ENCODE measurements at regions not wholly inside any gene's neighbourhood (a gene's known extent, or its start where the extent isn't known, plus 50 kb on each side); places are given as distances from the start of the nearest gene placed in this dataset.

GRCh38 chr10:42997151-42997848 is 79.6 kb upstream of the RET start:
- Histone ChIP-seq H3K27ac (no peak overlapping the region), H3K9me3 (replicated peaks in 1 of 11) (no peaks in the 10 kb centered on the region), H3K27me3 (no peaks in the 10 kb centered on the region), H3K36me3 (no peaks in the 10 kb centered on the region), H3K4me1 (peaks cover 0 to 19% (median 10%) of the 10 kb centered on the region in 10 experiments; a peak in 12 of 20 replicates), H4K20me1 (no peaks in the 10 kb centered on the region; a peak in 1 of 22 replicates), H3K9ac (no peak overlapping the region), H3K4me2 (peak overlapping the region in 5 of 11 experiments; percentile 31 to 50 (median 39); a peak in 10 of 22 replicates), H3K4me3 (no peak overlapping the region)
- TF ChIP-seq Cebpa-rat (IDR thresholded peaks at IDR 0.05), result no peak

- no peaks in the 10 kb centered on the region for H3K27me3 ChIP-seq
- peaks cover 0 to 19% (median 10%) of the 10 kb centered on the region in 10 experiments; a peak in 12 of 20 replicates for H3K4me1 ChIP-seq
- no peak overlapping the region for H3K9ac ChIP-seq
- H3K4me2 ChIP-seq, result peak overlapping the region in 6 of 11 experiments; percentile 27 to 50 (median 38); a peak in 12 of 22 replicates
- no peaks in the 10 kb centered on the region; a peak in 1 of 22 replicates for H4K20me1 ChIP-seq
- H3K4me3 ChIP-seq, result no peak overlapping the region
- H3K36me3 ChIP-seq, result no peaks in the 10 kb centered on the region
- no peaks in the 10 kb centered on the region for H3K9me3 ChIP-seq (replicated peaks in 1 of 11)
- no peak overlapping the region for H3K27ac ChIP-seq
- TF ChIP-seq Cebpa-rat (IDR thresholded peaks at IDR 0.05), result no peak
These were observed 79.1 kb upstream of the RET start for GRCh38 chr10:42997849-42998165.

- Histone ChIP-seq H3K9me3 (replicated peaks in 1 of 11) (0 out of 22 replicates have a peak, but pooled peaks cover 0 to 2% (median 0%) of the 10 kb centered on the region in 11 experiments), H3K4me2 (peak overlapping the region in 5 of 11 experiments; percentile 27 to 50 (median 36); a peak in 8 of 22 replicates), H4K20me1 (no peaks in the 10 kb centered on the region; a peak in 1 of 22 replicates), H3K4me3 (no peak overlapping the region), H3K27ac (no peak overlapping the region), H3K27me3 (no peaks in the 10 kb centered on the region), H3K4me1 (peaks cover 0 to 19% (median 10%) of the 10 kb centered on the region in 10 experiments; a peak in 12 of 20 replicates), H3K9ac (no peak overlapping the region), H3K36me3 (no peaks in the 10 kb centered on the region)
- TF ChIP-seq Cebpa-rat (IDR thresholded peaks at IDR 0.05), result no peak
These were observed 78.1 kb upstream of the RET start for GRCh38 chr10:42998481-42999384.

GRCh38 chr10:42999385-43000020 is 77.4 kb upstream of the RET start:
- peaks cover 0 to 19% (median 10%) of the 10 kb centered on the region in 10 experiments; a peak in 12 of 20 replicates for H3K4me1 ChIP-seq
- no peaks in the 10 kb centered on the region for H3K27me3 ChIP-seq
- H3K27ac ChIP-seq, result no peak overlapping the region
- TF ChIP-seq Cebpa-rat (IDR thresholded peaks at IDR 0.05), result no peak
- no peaks in the 10 kb centered on the region; a peak in 1 of 22 replicates for H4K20me1 ChIP-seq
- H3K9me3 ChIP-seq (replicated peaks in 1 of 11), result 0 out of 22 replicates have a peak, but pooled peaks cover 0 to 3% (median 0%) of the 10 kb centered on the region in 11 experiments
- no peak overlapping the region for H3K4me3 ChIP-seq
- H3K9ac ChIP-seq, result no peak overlapping the region
- H3K4me2 ChIP-seq, result no peak overlapping the region
- no peaks in the 10 kb centered on the region for H3K36me3 ChIP-seq

GRCh38 chr10:43000021-43000411 is 76.9 kb upstream of the RET start:
- H4K20me1 ChIP-seq, result no peaks in the 10 kb centered on the region; a peak in 1 of 22 replicates
- TF ChIP-seq Cebpa-rat (IDR thresholded peaks at IDR 0.05), result no peak

DNA sequence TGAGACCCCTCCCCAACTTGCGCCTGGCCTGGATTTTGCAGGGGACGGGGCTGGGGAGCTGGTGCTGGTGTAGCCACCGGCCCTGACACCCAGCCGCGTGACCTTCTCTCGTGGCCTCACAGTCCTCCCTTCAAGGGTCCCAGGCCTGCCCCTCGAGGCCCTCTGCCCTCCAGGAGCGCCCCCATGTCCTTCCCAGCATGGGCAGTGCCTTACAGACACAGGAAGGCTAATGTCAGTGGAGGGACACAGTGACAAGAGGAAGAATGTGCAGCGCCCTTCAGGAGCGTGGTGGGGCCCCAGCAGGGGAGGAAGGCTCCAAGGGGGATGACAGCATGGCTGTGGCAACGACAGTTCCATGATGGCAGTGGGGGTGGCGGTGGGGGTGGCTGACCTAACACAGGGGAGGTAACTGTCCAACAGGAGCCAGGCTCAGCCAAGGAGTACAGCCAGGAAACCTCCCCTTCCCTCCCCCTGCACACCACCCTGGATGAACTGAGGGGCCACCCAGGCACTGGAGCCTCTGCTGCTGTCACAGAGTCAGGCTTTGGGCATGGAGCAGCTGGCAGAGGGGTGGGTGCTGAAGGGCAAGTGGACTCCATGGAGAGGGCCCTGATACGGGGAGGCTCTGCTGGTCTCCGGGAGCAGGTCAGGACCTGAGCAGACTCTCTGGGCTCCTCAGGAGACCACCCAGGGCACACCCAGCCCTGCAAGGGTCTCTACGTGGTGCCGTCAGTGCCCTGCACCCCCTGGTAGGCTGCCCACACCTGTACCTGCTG is 76.0 kb upstream of the RET start:
- Histone ChIP-seq H4K20me1 (no peaks in the 10 kb centered on the region; a peak in 1 of 22 replicates), H3K4me1 (peaks cover 0 to 19% (median 10%) of the 10 kb centered on the region in 10 experiments; a peak in 12 of 20 replicates), H3K27me3 (no peaks in the 10 kb centered on the region), H3K9ac (no peak overlapping the region), H3K9me3 (replicated peaks in 1 of 11) (0 out of 22 replicates have a peak, but pooled peaks cover 0 to 3% (median 0%) of the 10 kb centered on the region in 11 experiments), H3K4me2 (no peak overlapping the region), H3K27ac (no peak overlapping the region), H3K36me3 (no peaks in the 10 kb centered on the region), H3K4me3 (no peak overlapping the region)
- TF ChIP-seq Cebpa-rat (IDR thresholded peaks at IDR 0.05), result no peak

More at GRCh38 chr10:43000021-43000411, 76.9 kb upstream of the RET start:
- Histone ChIP-seq H3K9me3 (replicated peaks in 1 of 11) (0 out of 22 replicates have a peak, but pooled peaks cover 0 to 3% (median 0%) of the 10 kb centered on the region in 11 experiments), H3K4me1 (peaks cover 0 to 19% (median 10%) of the 10 kb centered on the region in 10 experiments; a peak in 12 of 20 replicates), H3K4me3 (no peak overlapping the region), H3K36me3 (no peaks in the 10 kb centered on the region), H3K27ac (no peak overlapping the region), H3K9ac (no peak overlapping the region), H3K4me2 (no peak overlapping the region), H3K27me3 (no peaks in the 10 kb centered on the region)

- Histone ChIP-seq H3K27ac (no peak overlapping the region), H3K4me3 (no peak overlapping the region), H3K4me1 (peaks cover 0 to 19% (median 10%) of the 10 kb centered on the region in 10 experiments; a peak in 12 of 20 replicates), H3K9me3 (replicated peaks in 1 of 11) (0 out of 22 replicates have a peak, but pooled peaks cover 0 to 3% (median 0%) of the 10 kb centered on the region in 11 experiments), H3K9ac (no peak overlapping the region), H3K4me2 (no peak overlapping the region), H3K36me3 (no peaks in the 10 kb centered on the region), H4K20me1 (no peaks in the 10 kb centered on the region; a peak in 1 of 22 replicates), H3K27me3 (no peaks in the 10 kb centered on the region)
- TF ChIP-seq Cebpa-rat (IDR thresholded peaks at IDR 0.05), result no peak
These were observed 75.5 kb upstream of the RET start for GRCh38 chr10:43001427-43001795.

DNA sequence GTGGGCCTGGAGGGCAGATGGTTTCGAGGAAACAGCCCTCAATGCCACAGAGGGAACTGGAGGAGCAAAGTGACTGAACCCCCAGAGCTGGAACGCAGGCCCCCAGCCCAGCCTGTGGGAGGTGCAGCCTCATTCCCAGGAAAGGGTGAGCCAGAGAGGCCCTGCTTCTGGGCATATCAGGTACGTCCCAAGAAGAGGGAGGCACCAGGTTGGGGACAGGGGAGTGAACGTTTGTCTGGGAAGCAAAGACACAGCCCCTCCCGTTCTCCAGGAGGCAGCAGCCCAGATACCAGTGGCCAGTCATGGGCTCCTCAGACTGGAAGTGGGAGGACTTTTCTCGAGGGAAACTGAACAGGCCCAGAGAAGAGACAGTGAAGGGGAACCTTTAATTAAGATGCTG is 74.3 kb upstream of the RET start:
- H3K4me2 ChIP-seq, result no peak overlapping the region
- H3K4me1 ChIP-seq, result peaks cover 0 to 16% (median 9%) of the 10 kb centered on the region in 10 experiments; a peak in 12 of 20 replicates
- no peaks in the 10 kb centered on the region for H3K27me3 ChIP-seq
- no peaks in the 10 kb centered on the region for H3K36me3 ChIP-seq
- H3K4me3 ChIP-seq, result no peak overlapping the region
- TF ChIP-seq Cebpa-rat (IDR thresholded peaks at IDR 0.05), result no peak
- H3K9ac ChIP-seq, result no peak overlapping the region
- no peak overlapping the region for H3K27ac ChIP-seq
- H3K9me3 ChIP-seq (replicated peaks in 1 of 11), result peaks cover 0 to 3% (median 0%) of the 10 kb centered on the region in 11 experiments; a peak in 1 of 22 replicates
- no peaks in the 10 kb centered on the region for H4K20me1 ChIP-seq

All from BLaER1 treated with 17β-estradiol and CSF1 and Interleukin-3, amounts not matched to agents 10 nM and 100 nM (cell line).